Hepatocyte (in vitro differentiated cells): ENCODE measurements at regions not wholly inside any gene's neighbourhood (a gene's known extent, or its start where the extent isn't known, plus 50 kb on each side); places are given as distances from the start of the nearest gene placed in this dataset.

ENCODE experiments used
- CTCF ChIP-seq: fragments of 200-600 bp; sonication (generic); IDR thresholded peaks from 2 replicates; pipeline ENCODE4 v1.5.1; 2016; ENCODE audit warnings: antibody characterized with exemption, mild to moderate bottlenecking; ENCODE audit not compliant: poor library complexity
- EZH2 ChIP-seq: fragments of 200-600 bp; sonication (generic); IDR thresholded peaks from 2 replicates; pipeline ENCODE4 v1.6.1; 2016; ENCODE audit warnings: antibody characterized with exemption, mild to moderate bottlenecking, borderline replicate concordance
- EZH2phosphoT487 ChIP-seq: fragments of 200-600 bp; sonication (generic); IDR thresholded peaks from one replicate; pipeline ENCODE4 v1.6.1; 2018; ENCODE audit warnings: antibody characterized with exemption, mild to moderate bottlenecking, low read depth, moderate library complexity; ENCODE audit not compliant: unreplicated experiment, severe bottlenecking

DNA sequence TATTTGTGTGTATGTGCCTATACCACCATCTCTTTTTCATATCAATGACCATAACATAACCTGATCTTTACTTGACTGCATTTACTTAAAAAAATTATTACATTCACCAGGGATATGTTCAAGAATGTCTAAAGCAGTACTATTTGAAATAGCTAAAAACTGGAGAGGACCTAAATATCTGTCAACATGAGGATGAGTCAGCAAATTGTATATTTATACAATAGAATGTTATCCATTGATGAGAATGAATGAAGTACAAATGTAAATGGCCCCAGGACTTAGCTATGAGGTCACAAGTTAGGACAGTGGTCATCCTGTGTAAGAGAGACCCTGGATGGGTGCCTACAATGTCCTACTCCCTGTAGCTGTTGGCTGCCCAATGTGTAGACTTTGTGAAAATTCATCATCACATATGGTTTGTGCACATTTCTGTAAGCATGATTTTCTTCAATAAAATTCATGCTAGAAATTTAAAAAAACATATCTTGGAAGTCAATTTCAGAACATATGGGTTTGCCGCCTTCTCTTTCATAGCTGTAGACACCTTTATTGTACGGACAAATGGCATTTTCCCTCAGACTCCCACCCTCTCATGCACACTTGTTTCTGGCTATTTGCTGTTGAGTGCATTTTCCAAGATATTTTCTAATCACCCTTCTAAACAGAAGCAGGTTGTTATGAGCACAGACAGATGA, 202.4 kb downstream of the CDH26 start:
- TF ChIP-seq CTCF (no peak), EZH2 (no peak), EZH2phosphoT487 (no peak)
